ENCODE measurements at regions not wholly inside any gene's neighbourhood (a gene's known extent, or its start where the extent isn't known, plus 50 kb on each side); places are given as distances from the start of the nearest gene placed in this dataset.

DNA sequence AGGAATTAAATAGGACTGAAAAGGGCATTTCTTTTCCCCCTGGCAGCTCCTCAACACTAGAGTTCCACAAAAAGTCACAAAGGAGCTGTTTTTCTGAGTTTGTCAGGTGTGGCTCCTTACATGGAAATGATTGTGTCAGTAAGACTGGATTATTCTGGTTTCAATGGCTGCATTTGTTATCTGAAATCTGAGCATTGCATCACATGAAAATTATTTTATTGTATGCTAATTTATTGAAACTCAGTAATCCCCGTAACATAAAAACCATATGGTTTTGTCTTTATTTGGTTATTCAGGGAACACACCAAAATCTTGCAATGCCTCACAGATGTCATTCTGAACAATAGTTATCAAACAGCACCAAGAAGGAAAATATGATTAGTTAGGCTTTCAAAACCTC, 439.7 kb upstream of the TNP1 start:
- no peaks in the 10 kb centered on the region for H3K4me1 ChIP-seq (ENCODE audit: insufficient read depth, low read length, poor library complexity, severe bottlenecking)
- no peak overlapping the region for H3K27ac ChIP-seq (ENCODE audit: low read depth, low read length, poor library complexity, severe bottlenecking)
- H3K9me2 ChIP-seq (ENCODE audit: insufficient read depth, low read length) = no peaks in the 10 kb centered on the region
- CTCF ChIA-PET (ENCODE audit: unreplicated experiment) = no interaction called here
- intact Hi-C loops (cut with micrococcal nuclease; ENCODE audit: unreplicated experiment) = no loop called here
- H2AFZ ChIP-seq (ENCODE audit: low read length) = no peak overlapping the region
- TF ChIP-seq CTCF (conservative IDR thresholded peaks at IDR 0.05; ENCODE audit: low read length) = no peak
- no peak for DNase-seq (ENCODE audit: low spot score)
- H3K79me2 ChIP-seq (ENCODE audit: insufficient read depth, low read depth, low read length) = no peaks in the 10 kb centered on the region
- no TSS peak for BruUV-seq (replicated peaks)
- no peak overlapping the region for H3K4me2 ChIP-seq (ENCODE audit: low read length)
- no peak overlapping the region for H3K4me3 ChIP-seq (ENCODE audit: low read depth, low read length, poor library complexity, severe bottlenecking)
- H4K20me1 ChIP-seq (ENCODE audit: insufficient read depth, low read length) = no peaks in the 10 kb centered on the region
- POLR2A ChIA-PET = interaction anchor here (1.2 kb wide), 1 partner anchor 19 kb away, joined by 3 read pairs; no protein-coding TSS in a partner anchor
- H3K9me3 ChIP-seq (ENCODE audit: low read length) = no peaks in the 10 kb centered on the region
- no peaks in the 10 kb centered on the region for H3K36me3 ChIP-seq (ENCODE audit: insufficient read depth, low read length)

- TF ChIP-seq EZH2phosphoT487 (IDR thresholded peaks at IDR 0.05; ENCODE audit: borderline replicate concordance, low read depth, low read length) (no peak), CTCF (conservative IDR thresholded peaks at IDR 0.05; ENCODE audit: low read length) (no peak)
These were observed 437.2 kb upstream of the TNP1 start for GRCh38 chr2:217297096-217297495.

GRCh38 chr2:217294818-217295217, 435.0 kb upstream of the TNP1 start:
- no peak for DNase-seq (ENCODE audit: low spot score)
- no peaks in the 10 kb centered on the region for H4K20me1 ChIP-seq (ENCODE audit: insufficient read depth, low read length)
- H3K9me3 ChIP-seq (ENCODE audit: low read length) = no peaks in the 10 kb centered on the region
- H3K36me3 ChIP-seq (ENCODE audit: insufficient read depth, low read length) = no peaks in the 10 kb centered on the region
- H3K4me2 ChIP-seq (ENCODE audit: low read length) = no peak overlapping the region
- H3K79me2 ChIP-seq (ENCODE audit: insufficient read depth, low read depth, low read length) = no peaks in the 10 kb centered on the region
- no peaks in the 10 kb centered on the region for H3K9me2 ChIP-seq (ENCODE audit: insufficient read depth, low read length)
- CTCF ChIA-PET (ENCODE audit: unreplicated experiment) = no interaction called here
- no peak overlapping the region for H3K27ac ChIP-seq (ENCODE audit: low read depth, low read length, poor library complexity, severe bottlenecking)
- BruUV-seq (replicated peaks) = no TSS peak
- intact Hi-C loops (cut with micrococcal nuclease; ENCODE audit: unreplicated experiment) = no loop called here
- POLR2A ChIA-PET = interaction anchor here (0.6 kb wide), 1 partner anchor 9 kb away, joined by 3 read pairs; no protein-coding TSS in a partner anchor
- H2AFZ ChIP-seq (ENCODE audit: low read length) = no peak overlapping the region
- TF ChIP-seq EZH2phosphoT487 (IDR thresholded peaks at IDR 0.05; ENCODE audit: borderline replicate concordance, low read depth, low read length) (no peak), CTCF (conservative IDR thresholded peaks at IDR 0.05; ENCODE audit: low read length) (no peak)
- no peak overlapping the region for H3K4me3 ChIP-seq (ENCODE audit: low read depth, low read length, poor library complexity, severe bottlenecking)
- H3K4me1 ChIP-seq (ENCODE audit: insufficient read depth, low read length, poor library complexity, severe bottlenecking) = no peaks in the 10 kb centered on the region

More at GRCh38 chr2:217297096-217297495, 437.2 kb upstream of the TNP1 start:
- intact Hi-C loops (cut with micrococcal nuclease; ENCODE audit: unreplicated experiment) = no loop called here
- no peak for DNase-seq (ENCODE audit: low spot score)
- Histone ChIP-seq H4K20me1 (ENCODE audit: insufficient read depth, low read length) (no peaks in the 10 kb centered on the region), H3K36me3 (ENCODE audit: insufficient read depth, low read length) (no peaks in the 10 kb centered on the region), H3K9me2 (ENCODE audit: insufficient read depth, low read length) (no peaks in the 10 kb centered on the region), H3K79me2 (ENCODE audit: insufficient read depth, low read depth, low read length) (no peaks in the 10 kb centered on the region), H3K4me1 (ENCODE audit: insufficient read depth, low read length, poor library complexity, severe bottlenecking) (no peaks in the 10 kb centered on the region), H3K4me2 (ENCODE audit: low read length) (no peak overlapping the region), H3K9me3 (ENCODE audit: low read length) (no peaks in the 10 kb centered on the region), H3K4me3 (ENCODE audit: low read depth, low read length, poor library complexity, severe bottlenecking) (no peak overlapping the region), H3K27ac (ENCODE audit: low read depth, low read length, poor library complexity, severe bottlenecking) (no peak overlapping the region), H2AFZ (ENCODE audit: low read length) (no peak overlapping the region)
- BruUV-seq (replicated peaks) = no TSS peak
- CTCF ChIA-PET (ENCODE audit: unreplicated experiment) = no interaction called here
- POLR2A ChIA-PET = no interaction called here
